ENCODE measurements at regions not wholly inside any gene's neighbourhood (a gene's known extent, or its start where the extent isn't known, plus 50 kb on each side); places are given as distances from the start of the nearest gene placed in this dataset.
"Not testable (repeated sequence)": the region's sequence is repeated elsewhere in the genome, so short reads cannot be mapped to it uniquely, and the experiment has no call there.

GRCh38 chr5:120252839-120253238, 211.3 kb upstream of the PRR16 start:
- no peak for DNase-seq

- DNase-seq: no peak
Observed at GRCh38 chr5:120254385-120254784, 209.7 kb upstream of the PRR16 start.

GRCh38 chr5:120255214-120255613, 208.9 kb upstream of the PRR16 start:
- no peak for DNase-seq

GRCh38 chr5:120256376-120256775, 207.7 kb upstream of the PRR16 start:
- no peak for DNase-seq

GRCh38 chr5:120257358-120257971, 206.6 kb upstream of the PRR16 start:
- DNase-seq: no peak

GRCh38 chr5:120258123-120258522, 206.0 kb upstream of the PRR16 start:
- no peak for DNase-seq

- DNase-seq: no peak
Observed at GRCh38 chr5:120260651-120261050, 203.4 kb upstream of the PRR16 start.

GRCh38 chr5:120270498-120270897, 193.6 kb upstream of the PRR16 start:
- DNase-seq: no peak

GRCh38 chr5:120293796-120294195, 170.3 kb upstream of the PRR16 start:
- DNase-seq: no peak

GRCh38 chr5:120297616-120298015, 166.5 kb upstream of the PRR16 start:
- no peak for DNase-seq

- DNase-seq: no peak
Observed at GRCh38 chr5:120298981-120299380, 165.1 kb upstream of the PRR16 start.

- DNase-seq: no peak
Observed at GRCh38 chr5:120304663-120305062, 159.4 kb upstream of the PRR16 start.

- no peak for DNase-seq
Observed at GRCh38 chr5:120306303-120306702, 157.8 kb upstream of the PRR16 start.

GRCh38 chr5:120314191-120314590, 149.9 kb upstream of the PRR16 start:
- DNase-seq: no peak

GRCh38 chr5:120320626-120321025, 143.5 kb upstream of the PRR16 start:
- no peak for DNase-seq

GRCh38 chr5:120326651-120327050, 137.4 kb upstream of the PRR16 start:
- DNase-seq: no peak

GRCh38 chr5:120327180-120327579, 136.9 kb upstream of the PRR16 start:
- DNase-seq: no peak

GRCh38 chr5:120329095-120329494, 135.0 kb upstream of the PRR16 start:
- DNase-seq: no peak

GRCh38 chr5:120330558-120330957, 133.5 kb upstream of the PRR16 start:
- DNase-seq: no peak

- DNase-seq: no peak
Observed at GRCh38 chr5:120344181-120344580, 119.9 kb upstream of the PRR16 start.

GRCh38 chr5:120345947-120346346, 118.2 kb upstream of the PRR16 start:
- DNase-seq: no peak

- not testable (repeated sequence) for DNase-seq
Observed at GRCh38 chr5:120351071-120351470, 113.0 kb upstream of the PRR16 start.

- DNase-seq: no peak
Observed at GRCh38 chr5:120354126-120354525, 110.0 kb upstream of the PRR16 start.

- no peak for DNase-seq
Observed at GRCh38 chr5:120358949-120359348, 105.2 kb upstream of the PRR16 start.

- DNase-seq: no peak
Observed at GRCh38 chr5:120361941-120362340, 102.2 kb upstream of the PRR16 start.

- no peak for DNase-seq
Observed at GRCh38 chr5:120362426-120362825, 101.7 kb upstream of the PRR16 start.

Measured in CD4-positive, alpha-beta T cell treated with Interleukin-17A for 4 hours (primary cell).